Fibroblast of skin of left quadriceps (primary cell): ENCODE measurements at regions not wholly inside any gene's neighbourhood (a gene's known extent, or its start where the extent isn't known, plus 50 kb on each side); places are given as distances from the start of the nearest gene placed in this dataset.
"Not testable (repeated sequence)": the region's sequence is repeated elsewhere in the genome, so short reads cannot be mapped to it uniquely, and the experiment has no call there.

Source experiments
- DNase-seq, 2 experiments: peaks; one replicate each; pipeline ENCODE4 v3.0.0-alpha.2; 2013; ENCODE audit warnings: low read depth in 2 of 2

DNA sequence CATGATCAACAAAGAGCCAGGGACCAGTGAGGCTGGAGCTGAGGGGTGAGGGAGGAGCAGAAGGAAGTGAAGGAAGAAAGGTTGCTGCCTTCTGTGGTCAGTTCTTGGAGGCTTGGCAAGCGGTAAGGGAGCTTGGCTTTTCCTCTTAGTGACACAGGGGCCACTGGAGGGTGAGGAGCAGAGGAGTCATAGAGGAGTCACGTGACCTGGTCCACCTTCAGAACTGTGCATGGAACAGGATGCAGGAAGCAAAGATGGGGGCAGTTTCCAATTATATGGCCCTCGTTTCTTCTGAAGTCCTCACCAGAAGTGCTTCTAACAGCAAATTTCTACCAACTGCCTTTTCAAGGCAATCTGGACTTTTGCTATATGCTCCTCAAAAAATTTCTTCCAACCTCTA lies 326.9 kb upstream of the SMIM21 start:
- no peak for DNase-seq

- no peak for DNase-seq
Measured at GRCh38 chr18:75753753-75754152, 326.2 kb upstream of the SMIM21 start.

DNA sequence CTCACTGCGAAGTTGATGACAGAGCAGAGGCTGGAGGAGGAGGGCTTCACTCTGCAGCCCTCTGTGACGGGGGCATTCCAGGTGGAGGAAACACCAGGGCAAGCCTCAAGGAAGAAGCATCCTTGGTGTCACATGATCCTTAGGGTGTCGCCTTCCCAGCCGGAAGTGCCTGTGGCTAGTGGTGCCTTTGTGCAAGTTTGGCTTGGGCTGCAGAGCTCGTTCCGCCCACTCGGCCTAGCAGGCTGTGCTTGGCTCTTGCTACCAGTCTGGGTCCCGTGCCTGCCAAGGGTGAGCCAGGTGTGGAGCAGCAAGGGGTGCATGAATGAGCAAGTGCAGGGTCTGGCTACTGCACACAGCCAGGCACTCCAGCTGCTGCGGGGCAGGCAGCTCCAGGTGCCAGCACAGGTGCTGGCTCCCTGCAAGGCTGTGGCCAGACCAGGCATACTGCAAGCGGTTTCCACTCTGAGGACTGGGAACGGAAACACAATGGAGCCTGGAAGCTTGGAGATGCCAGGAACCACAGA lies 325.3 kb upstream of the SMIM21 start:
- DNase-seq: no peak

- no peak for DNase-seq
Measured at GRCh38 chr18:75745147-75745546, 317.6 kb upstream of the SMIM21 start.

- no peak for DNase-seq
Measured at GRCh38 chr18:75742516-75742915, 315.0 kb upstream of the SMIM21 start.

GRCh38 chr18:75739682-75740081 lies 312.2 kb upstream of the SMIM21 start:
- DNase-seq: no peak

- no peak for DNase-seq
Measured at GRCh38 chr18:75735291-75735690, 307.8 kb upstream of the SMIM21 start.

DNA sequence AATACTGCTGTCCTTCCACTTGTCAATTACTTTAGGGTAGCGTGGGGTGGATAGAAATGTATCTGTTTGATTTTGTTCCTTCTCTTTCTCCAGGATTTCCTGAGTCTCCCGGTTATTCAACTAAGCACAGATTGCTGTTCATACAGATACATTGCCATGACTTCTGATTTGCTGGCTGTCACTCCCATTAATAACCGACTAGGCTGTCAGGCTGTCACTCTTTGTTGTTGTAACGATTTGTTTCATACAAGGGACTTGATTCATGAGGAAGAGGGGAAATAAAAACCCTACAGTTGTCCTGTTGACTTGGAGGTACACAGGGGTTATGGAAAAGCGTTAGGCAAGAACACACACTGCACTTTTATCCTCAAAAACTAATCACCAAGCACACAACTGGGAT lies 302.7 kb upstream of the SMIM21 start:
- no peak for DNase-seq

DNA sequence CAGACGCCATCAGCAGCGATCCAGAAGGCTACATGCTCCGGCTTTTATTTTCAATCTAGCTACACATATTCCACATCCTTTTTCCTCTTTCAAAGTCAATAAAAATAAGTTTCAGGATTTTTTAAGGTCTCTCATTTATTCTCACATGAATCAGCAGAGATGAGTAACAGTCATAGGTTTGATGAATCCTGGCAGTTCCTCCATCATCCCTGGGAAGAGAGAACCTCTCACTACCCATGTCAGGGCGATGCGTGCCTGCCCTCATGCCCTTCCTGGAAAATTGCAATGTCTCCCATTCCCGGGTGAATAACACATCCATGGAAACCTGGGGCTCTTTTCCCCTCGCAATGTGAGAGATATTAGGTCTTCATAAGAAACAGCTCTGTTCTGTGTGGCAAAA lies 301.1 kb upstream of the SMIM21 start:
- no peak for DNase-seq

GRCh38 chr18:75727456-75727855 lies 300.0 kb upstream of the SMIM21 start:
- DNase-seq: peak; percentile 4 to 5

GRCh38 chr18:75723521-75724340 lies 296.2 kb upstream of the SMIM21 start:
- DNase-seq: no peak

- no peak for DNase-seq
Measured at GRCh38 chr18:75714766-75715165, 287.3 kb upstream of the SMIM21 start.

DNA sequence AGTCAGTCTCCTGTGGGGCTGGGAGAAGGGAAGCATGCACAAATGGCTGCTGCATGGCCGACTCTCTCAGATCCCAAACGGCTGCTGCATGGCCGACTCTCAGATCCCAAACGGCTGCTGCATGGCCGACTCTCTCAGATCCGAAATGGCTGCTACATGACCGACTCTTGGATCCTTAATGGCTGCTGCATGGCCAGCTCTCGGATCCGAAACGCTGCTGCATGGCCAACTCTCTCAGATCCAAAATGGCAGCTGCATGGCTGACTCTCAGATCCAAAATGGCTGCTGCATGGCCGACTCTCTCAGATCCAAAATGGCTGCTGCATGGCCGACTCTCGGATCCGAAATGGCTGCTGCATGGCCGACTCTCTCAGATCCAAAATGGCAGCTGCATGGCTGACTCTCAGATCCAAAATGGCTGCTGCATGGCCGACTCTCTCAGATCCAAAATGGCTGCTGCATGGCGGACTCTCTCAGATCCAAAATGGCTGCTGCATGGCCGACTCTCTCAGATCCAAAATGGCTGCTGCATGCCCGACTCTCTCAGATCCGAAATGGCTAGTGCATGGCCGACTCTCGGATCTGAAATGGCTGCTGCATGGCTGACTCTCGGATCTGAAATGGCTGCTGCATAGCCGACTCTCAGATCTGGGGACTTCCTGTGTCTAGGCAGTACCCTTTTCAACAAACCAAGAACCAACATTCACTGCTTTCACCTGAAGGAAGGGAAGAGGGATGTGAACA lies 284.8 kb upstream of the SMIM21 start:
- DNase-seq: not testable (repeated sequence)

- no peak for DNase-seq
Measured at GRCh38 chr18:75700561-75700960, 273.1 kb upstream of the SMIM21 start.

- DNase-seq: no peak
Measured at GRCh38 chr18:75698861-75699260, 271.4 kb upstream of the SMIM21 start.

- no peak for DNase-seq
Measured at GRCh38 chr18:75697493-75697892, 270.0 kb upstream of the SMIM21 start.

GRCh38 chr18:75696391-75696790 lies 268.9 kb upstream of the SMIM21 start:
- DNase-seq: no peak

DNA sequence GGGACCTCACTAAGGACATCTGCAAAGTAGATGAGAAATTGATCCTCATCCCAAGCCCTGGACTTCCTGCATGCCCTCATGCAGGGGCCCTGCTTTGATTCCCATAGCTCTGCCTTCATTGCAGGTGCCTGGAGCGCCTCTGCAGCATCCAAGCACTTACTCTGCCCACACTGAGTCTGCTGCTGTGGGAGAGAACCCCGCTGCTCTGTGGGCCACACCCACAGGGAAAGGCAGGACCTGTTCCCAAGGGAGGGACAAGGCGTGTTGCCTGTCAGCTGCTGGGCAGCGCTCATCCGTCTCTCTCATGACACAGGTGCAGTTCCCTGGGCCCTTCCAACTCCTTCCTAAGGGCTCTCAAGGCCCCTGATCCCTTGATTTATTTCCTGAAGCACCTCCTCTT lies 266.8 kb upstream of the SMIM21 start:
- no peak for DNase-seq

- DNase-seq: no peak
Measured at GRCh38 chr18:75691483-75691882, 264.0 kb upstream of the SMIM21 start.

GRCh38 chr18:75690283-75690682 lies 262.8 kb upstream of the SMIM21 start:
- DNase-seq: not testable (repeated sequence)

- no peak for DNase-seq
Measured at GRCh38 chr18:75687626-75688025, 260.1 kb upstream of the SMIM21 start.

DNA sequence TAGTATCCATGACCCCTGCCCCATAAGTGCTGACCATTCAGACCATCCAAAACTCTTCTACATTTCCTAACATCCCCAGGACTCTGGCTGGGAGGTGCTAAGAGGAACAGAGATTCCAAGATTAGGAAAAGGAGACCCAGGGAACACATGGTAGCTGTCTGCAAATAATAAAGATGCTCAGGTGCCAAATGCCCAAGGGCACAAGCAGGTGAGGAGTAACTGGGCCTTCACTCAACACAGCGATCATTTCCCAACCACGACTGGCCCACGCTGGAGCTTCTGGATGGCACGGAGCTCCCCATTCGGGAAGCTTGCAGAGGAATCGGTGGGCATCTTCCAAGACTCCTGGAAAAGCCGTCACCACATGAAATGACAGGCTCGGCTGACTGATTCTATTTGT lies 255.9 kb upstream of the SMIM21 start:
- DNase-seq: no peak

- DNase-seq: no peak
Measured at GRCh38 chr18:75681538-75682115, 254.1 kb upstream of the SMIM21 start.
